HG02981 (cell line): ENCODE measurements at regions not wholly inside any gene's neighbourhood (a gene's known extent, or its start where the extent isn't known, plus 50 kb on each side); places are given as distances from the start of the nearest gene placed in this dataset.
"Not testable (repeated sequence)": the region's sequence is repeated elsewhere in the genome, so short reads cannot be mapped to it uniquely, and the experiment has no call there.

Experiments
- ATAC-seq: cut with Tn5 transposase; IDR thresholded peaks from one replicate; pipeline ENCODE4 v1.9.1; 2021; ENCODE audit warnings: mild to moderate bottlenecking, moderate library complexity; ENCODE audit not compliant: unreplicated experiment

- ATAC-seq = not testable (repeated sequence)
These were observed 667.6 kb downstream of the UQCRFS1 start for GRCh38 chr19:28545397-28545796.

- no peak for ATAC-seq
These were observed 668.3 kb downstream of the UQCRFS1 start for GRCh38 chr19:28544451-28545261.

GRCh38 chr19:28543244-28543776, 669.6 kb downstream of the UQCRFS1 start:
- peak; percentile 29 for ATAC-seq

DNA sequence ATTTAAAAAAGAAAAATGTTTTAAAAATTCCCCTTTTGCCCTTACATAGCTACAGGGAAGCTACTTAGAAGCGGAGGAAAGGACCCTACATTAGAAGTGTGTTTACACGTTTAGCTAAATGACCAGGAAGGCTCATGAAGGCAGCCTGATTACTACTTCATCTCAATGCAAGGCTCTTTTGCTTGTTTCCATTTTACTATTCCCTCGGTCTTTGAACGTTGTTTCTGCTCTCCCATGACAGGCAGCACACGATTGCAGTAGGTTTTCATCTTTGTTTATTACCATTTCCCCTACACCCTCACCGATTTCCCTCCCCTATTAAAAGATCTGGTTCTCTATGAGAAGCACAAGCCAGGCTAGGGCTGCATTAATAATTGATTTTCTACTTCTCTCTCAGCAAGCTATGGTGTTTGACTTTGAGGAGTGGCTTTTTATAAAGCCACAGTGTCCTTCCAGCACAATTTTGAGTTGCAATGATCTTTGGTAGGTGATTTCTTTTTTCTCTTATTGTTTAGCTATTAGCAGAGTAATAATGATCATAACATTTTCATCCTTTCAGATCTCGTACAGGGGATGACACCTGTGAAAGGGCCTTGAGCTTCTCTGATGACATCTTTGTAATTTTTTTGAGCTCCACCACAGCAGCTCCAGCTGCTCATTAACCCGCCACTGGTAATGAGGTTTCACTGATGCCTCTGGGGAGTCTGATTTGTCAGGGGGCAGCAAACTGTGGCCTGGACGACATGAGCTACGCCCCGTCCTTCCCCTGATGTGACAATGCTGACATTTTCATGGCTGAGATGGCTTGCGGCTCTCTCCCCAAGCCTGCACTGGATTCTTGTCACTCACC, 670.3 kb downstream of the UQCRFS1 start:
- peak; percentile 73 for ATAC-seq

GRCh38 chr19:28541602-28542393, 671.2 kb downstream of the UQCRFS1 start:
- ATAC-seq = no peak

GRCh38 chr19:28541029-28541428, 671.9 kb downstream of the UQCRFS1 start:
- ATAC-seq = no peak

DNA sequence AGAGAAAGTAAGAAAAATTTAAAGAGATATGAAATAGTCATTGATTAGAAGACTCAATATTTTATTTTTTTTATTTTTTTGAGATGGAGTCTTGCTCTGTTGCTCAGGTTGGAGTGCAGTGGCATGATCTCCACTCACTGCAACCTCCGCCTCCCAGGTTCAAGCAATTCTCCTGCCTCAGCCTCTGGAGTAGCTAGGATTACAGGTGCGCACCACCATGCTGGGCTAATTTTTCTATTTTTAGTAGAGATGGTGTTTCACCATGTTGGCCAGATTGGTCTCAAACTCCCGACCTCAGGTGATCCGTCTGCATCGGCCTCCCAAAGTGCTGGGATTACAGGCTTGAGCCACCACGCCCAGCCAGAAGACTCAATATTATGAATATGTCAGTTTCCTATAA, 672.6 kb downstream of the UQCRFS1 start:
- not testable (repeated sequence) for ATAC-seq

GRCh38 chr19:28539759-28540158, 673.2 kb downstream of the UQCRFS1 start:
- no peak for ATAC-seq

GRCh38 chr19:28538579-28538978, 674.4 kb downstream of the UQCRFS1 start:
- ATAC-seq = not testable (repeated sequence)

DNA sequence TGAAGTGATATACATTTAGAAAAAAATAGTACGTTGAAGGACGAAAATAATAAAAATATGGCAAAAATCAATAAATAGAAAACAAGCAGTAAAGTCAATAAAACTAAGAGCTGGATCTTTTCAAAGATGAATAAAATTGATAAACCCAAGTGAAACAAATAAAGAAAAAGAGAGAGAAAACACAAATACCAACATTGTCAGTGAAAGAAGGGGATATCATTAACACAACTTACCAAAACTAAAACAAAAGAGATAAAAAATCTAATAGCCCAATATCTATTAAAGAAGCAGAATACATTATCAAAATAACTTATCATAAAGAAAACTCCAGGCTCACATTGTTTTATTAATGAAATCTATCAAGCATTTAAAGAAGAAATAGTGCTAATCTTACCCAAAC, 675.1 kb downstream of the UQCRFS1 start:
- no peak for ATAC-seq

DNA sequence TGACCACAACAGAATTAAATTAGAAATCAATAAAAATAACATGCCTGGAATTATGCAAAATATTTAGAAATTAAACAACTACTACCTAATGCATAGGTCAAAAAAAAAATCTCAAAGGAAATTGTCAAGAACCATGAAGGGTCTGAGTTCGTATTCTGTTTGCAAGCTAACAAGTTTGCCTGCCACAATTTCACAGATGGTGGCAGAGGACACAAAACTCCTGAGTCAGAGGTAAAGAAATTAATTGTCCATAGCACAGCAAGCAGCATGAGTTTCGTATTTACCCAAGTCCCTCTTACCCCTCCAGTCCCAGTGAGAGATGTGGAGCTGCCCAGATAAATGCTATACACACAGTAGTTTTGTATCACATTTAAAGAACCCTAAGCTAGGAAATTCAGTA, 675.9 kb downstream of the UQCRFS1 start:
- ATAC-seq = no peak

DNA sequence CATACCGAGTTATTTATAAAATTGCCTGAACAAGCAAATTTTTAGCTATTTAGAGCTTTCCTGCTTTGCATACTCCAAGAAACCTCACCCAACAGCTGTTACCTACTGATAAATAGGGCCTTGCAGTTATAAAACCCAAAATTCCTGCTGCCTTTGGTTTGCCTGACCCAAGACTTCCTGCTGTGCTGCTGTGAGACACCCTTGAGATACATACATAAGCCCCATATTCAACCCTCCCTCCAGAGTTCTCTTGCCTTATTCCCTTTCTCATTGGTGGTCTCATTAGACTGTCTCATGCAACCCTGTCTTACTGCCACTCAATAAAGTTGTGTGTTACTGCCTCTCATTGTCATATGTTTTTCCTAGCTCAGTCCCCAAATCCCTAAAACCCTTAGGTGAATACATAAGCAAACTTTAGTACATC, 677.6 kb downstream of the UQCRFS1 start:
- ATAC-seq = no peak

DNA sequence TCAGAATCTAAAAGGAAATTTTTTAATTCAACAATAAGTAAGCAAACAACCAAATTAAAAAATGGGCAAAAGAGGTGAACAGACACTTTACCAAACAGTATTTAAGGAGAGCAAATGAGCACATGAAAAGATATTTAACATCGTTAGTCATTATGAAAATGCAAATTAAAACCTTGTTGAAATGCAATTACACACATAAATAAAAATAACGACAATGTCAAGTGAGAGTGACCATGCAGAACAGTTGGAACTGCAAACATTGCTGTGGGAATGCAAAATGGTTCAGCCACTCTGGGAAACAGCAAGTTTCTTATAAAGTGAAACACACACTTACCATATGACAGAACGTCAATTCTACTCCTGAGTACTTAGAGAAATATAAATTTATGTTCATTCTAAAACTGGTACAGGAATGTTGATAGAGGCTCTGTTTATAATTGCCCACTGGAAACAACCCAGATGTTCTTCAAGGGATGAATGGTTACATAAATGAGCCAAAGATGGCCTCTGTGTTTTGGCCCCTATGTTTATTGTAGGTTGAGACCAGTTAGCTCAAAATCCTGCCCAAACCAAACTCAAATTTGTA, 678.1 kb downstream of the UQCRFS1 start:
- ATAC-seq = no peak

GRCh38 chr19:28532765-28533341, 680.1 kb downstream of the UQCRFS1 start:
- ATAC-seq = no peak

DNA sequence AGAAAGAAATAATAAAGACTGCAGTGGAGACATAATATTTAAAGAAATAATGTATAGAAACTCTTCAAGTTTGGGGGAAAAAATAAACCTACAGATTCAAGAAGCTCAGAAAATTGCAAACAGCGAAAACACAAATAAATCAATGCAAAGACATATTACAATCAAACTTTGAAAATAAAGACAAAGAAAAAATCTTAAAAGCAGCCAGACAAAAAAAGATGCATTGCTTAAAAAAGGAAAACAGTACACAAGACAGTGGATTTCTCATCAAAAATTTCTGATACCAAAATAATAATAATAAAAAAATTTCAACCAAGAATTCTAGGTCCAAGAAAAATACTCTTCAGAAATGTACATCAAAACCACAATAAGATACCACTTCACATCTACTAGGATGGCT, 681.0 kb downstream of the UQCRFS1 start:
- no peak for ATAC-seq

GRCh38 chr19:28530406-28531035, 682.4 kb downstream of the UQCRFS1 start:
- ATAC-seq = no peak

DNA sequence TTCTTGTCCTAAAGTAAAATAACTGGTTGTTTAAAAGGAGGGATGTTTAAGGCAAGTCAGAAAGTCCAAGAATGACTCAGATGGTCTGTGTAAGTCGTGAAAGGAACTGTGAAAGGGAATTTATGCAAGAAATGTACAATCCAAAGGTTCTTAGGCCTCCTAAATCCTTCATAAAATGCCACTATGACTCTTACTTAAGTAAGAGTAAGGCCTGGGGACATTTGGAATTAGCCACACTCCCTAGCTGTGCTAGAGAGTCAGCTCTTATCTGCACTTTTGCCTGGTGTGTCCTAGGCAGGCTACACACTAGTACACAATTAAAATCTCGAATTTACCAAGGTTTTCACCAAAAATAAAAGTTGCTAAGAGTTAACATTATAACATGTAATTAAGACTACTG, 686.9 kb downstream of the UQCRFS1 start:
- ATAC-seq = no peak

DNA sequence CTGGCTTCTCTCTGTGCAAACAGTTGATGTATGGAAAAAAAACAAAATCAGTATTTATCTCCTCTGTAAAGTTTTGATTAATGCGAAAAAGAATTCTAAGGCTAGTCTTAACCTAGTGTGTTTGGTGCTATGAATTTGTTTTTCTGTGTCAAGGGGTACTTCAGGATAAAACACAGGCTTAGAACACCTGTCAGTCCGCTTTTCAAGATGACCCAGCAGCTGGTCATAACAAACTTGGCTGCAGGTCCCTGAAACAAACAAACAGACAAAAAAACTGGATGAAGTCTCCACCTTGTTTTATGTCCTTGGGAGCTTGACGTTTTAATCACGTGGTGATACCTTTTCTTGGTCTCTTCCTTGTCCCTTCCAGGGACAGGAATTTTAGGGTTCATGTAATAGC, 689.3 kb downstream of the UQCRFS1 start:
- ATAC-seq = no peak

DNA sequence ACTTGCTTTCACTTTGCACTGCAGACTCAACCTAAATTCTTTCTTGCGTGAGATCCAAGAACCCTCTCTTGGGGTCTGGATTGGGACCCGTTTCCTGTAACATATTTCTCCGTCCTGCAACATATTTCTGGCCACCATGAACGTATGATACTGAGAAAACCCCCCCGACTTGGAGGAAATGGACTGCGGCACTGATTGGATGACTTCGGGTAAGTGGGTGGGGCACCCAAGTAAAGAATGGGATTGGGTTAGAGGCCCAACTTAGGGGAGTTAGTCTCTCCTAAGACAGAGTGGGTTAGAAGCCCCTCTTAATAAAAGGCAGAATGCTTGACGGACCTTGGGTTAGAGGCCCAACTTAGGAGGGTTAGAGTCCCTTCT, 690.4 kb downstream of the UQCRFS1 start:
- ATAC-seq = no peak
